A673 (cell line): ENCODE measurements at regions not wholly inside any gene's neighbourhood (a gene's known extent, or its start where the extent isn't known, plus 50 kb on each side); places are given as distances from the start of the nearest gene placed in this dataset.

Experiments used
- BruUV-seq: library from RNA; stranded (reverse); fragments of 400-500 nt; replicated peaks from 2 replicates; lab custom pipeline; 2021; lab: Mats Ljungman, UMichigan
- CTCF ChIA-PET: fragments of 300-600 bp; sonication (Branson Sonifier 250); formaldehyde crosslinking; loops from one replicate; lab custom pipeline; 2022; ENCODE audit warnings: antibody characterized with exemption; lab: Charles Lee
- POLR2A ChIA-PET: fragments of 300-600 bp; sonication (Branson Sonifier 250); formaldehyde crosslinking; loops from one replicate; lab custom pipeline; 2022; ENCODE audit warnings: antibody characterized with exemption; ENCODE audit not compliant: low non-redundant PET; lab: Charles Lee
- DNase-seq: peaks from one replicate; pipeline ENCODE4 v3.0.0-alpha.2; 2015; ENCODE audit warnings: low spot score
- H3K27ac ChIP-seq: fragments of 200-600 bp; sonication (generic); 2 replicates; pipeline ENCODE4 v1.5.1; 2016; ENCODE audit warnings: mixed run types, low read depth, mild to moderate bottlenecking, mixed read lengths, antibody characterized with exemption, low read length; ENCODE audit not compliant: poor library complexity, severe bottlenecking
- H3K27me3 ChIP-seq: fragments of 200-600 bp; sonication (generic); replicated peaks from 2 replicates; pipeline ENCODE4 v1.6.1; 2017; ENCODE audit warnings: mixed run types, low read depth, mild to moderate bottlenecking, mixed read lengths, antibody characterized with exemption, low read length; ENCODE audit not compliant: insufficient read depth, poor library complexity
- H3K36me3 ChIP-seq: fragments of 200-600 bp; sonication (generic); 2 replicates; pipeline ENCODE4 v1.6.1; 2016; ENCODE audit warnings: mixed run types, mild to moderate bottlenecking, mixed read lengths, antibody characterized with exemption, low read length; ENCODE audit not compliant: insufficient read depth, poor library complexity, severe bottlenecking
- H3K4me1 ChIP-seq: fragments of 200-600 bp; sonication (generic); 2 replicates; pipeline ENCODE4 v1.6.1; 2017; ENCODE audit warnings: mixed run types, mild to moderate bottlenecking, mixed read lengths, antibody characterized with exemption, low read length; ENCODE audit not compliant: insufficient read depth, poor library complexity, severe bottlenecking
- H3K4me3 ChIP-seq: fragments of 200-600 bp; sonication (generic); 2 replicates; pipeline ENCODE4 v1.5.1; 2016; ENCODE audit warnings: low read depth, mixed run types, mild to moderate bottlenecking, mixed read lengths, low read length; ENCODE audit not compliant: poor library complexity, severe bottlenecking
- H3K9me3 ChIP-seq: fragments of 200-600 bp; sonication (generic); 2 replicates; pipeline ENCODE4 v1.6.1; 2016; ENCODE audit warnings: mixed run types, low read depth, mild to moderate bottlenecking, mixed read lengths, antibody characterized with exemption, low read length; ENCODE audit not compliant: poor library complexity, severe bottlenecking
- CTCF ChIP-seq: fragments of 300-800, 200-600 bp; sonication (generic); conservative IDR thresholded peaks from 2 replicates; pipeline ENCODE4 v1.5.1; 2017; ENCODE audit warnings: low read depth, mild to moderate bottlenecking, antibody characterized with exemption, low read length, moderate library complexity, mixed read lengths
- EZH2 ChIP-seq: fragments of 200-600 bp; sonication (generic); IDR thresholded peaks from 2 replicates; pipeline ENCODE4 v1.6.1; 2017; ENCODE audit warnings: borderline replicate concordance, low read depth, mild to moderate bottlenecking, mixed read lengths, antibody characterized with exemption, low read length; ENCODE audit not compliant: poor library complexity, severe bottlenecking
- intact Hi-C: fragments of 100-400 bp; cut with micrococcal nuclease; formaldehyde crosslinking; loops from one replicate; pipeline ENCODE4 v1.10.0; 2022; ENCODE audit not compliant: unreplicated experiment

DNA sequence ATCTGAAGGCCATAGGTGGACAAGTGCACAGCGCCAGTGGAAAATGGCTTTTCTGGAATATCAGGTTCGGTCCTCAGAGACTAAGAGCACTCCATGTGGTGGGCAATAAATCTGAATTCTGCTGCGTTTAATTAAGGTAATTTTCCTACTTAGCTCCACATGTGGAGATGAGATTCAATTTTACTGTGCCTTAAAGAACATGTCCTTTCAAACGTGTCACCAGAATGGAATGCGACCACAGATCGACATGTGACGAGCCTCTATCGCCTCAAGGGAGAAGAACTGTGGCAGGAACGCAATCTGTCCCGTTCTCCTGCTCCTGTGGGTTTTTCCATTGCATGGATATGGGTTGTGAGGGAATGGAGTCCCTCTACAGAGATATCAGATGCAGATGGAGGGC is 205.3 kb upstream of the ZNF32 start:
- POLR2A ChIA-PET = no interaction called here
- TF ChIP-seq EZH2 = no peak
- TF ChIP-seq CTCF = no peak
- peaks cover 16% of the 10 kb centered on the region for H3K4me1 ChIP-seq
- peak; percentile 86 for DNase-seq
- no TSS peak for BruUV-seq
- intact Hi-C loops = no loop called here
- no peaks in the 10 kb centered on the region for H3K27me3 ChIP-seq
- no peak overlapping the region for H3K27ac ChIP-seq
- no peaks in the 10 kb centered on the region for H3K9me3 ChIP-seq
- CTCF ChIA-PET = no interaction called here
- H3K36me3 ChIP-seq = no peaks in the 10 kb centered on the region
- H3K4me3 ChIP-seq = no peak overlapping the region

DNA sequence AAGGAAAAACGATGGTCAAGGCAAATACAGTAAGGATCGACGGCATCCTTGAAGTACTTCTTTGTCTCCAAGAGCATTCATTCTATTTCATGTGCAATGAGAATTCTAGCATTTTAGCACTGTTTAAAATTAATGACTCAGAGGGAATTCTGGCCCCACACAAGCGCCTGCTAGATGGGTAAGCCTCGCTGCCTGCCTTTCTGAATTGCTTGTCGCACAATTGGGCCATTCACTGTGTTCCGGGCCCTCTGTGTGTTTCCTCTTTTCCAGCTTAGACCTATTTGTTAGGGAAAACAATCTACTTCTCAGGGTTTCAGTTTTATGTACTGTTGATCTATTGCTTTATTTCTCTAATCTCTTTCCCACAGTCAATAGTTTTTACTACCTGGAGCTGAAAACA is 204.7 kb upstream of the ZNF32 start:
- CTCF ChIA-PET = no interaction called here
- Histone ChIP-seq H3K9me3 (no peaks in the 10 kb centered on the region), H3K36me3 (no peaks in the 10 kb centered on the region), H3K27ac (no peak overlapping the region), H3K4me3 (no peak overlapping the region), H3K27me3 (no peaks in the 10 kb centered on the region), H3K4me1 (peaks cover 16% of the 10 kb centered on the region)
- POLR2A ChIA-PET = no interaction called here
- intact Hi-C loops = no loop called here
- no peak for DNase-seq
- TF ChIP-seq CTCF = no peak
- no peak for TF ChIP-seq EZH2
- BruUV-seq = no TSS peak

DNA sequence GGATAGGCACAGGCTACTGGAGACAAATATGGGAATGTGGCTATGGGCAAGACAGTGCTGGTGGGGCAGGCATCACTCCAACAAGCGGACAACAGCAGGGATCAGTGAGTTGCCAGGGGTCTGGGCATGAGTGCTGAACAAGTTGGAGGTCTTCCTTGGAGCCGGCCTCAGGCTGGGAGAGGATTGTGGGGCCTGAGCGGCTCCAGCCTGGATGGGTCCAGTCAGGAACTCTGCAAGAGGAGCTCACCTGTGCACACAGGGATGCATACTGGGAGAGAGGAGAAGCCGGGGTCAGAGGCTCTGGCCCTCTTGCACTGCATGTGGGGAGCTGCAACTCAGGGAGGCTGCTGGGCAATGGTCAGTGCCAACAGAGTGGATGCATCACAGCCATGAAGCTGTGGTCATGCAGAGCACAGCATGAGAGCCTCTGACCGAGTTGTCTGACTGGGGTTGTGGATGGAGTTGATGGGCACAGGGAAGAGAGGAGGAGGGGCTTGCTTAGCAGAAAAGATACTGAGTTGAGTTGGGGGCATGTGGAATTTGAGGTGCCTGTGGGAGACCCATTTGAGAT is 204.0 kb upstream of the ZNF32 start:
- no peaks in the 10 kb centered on the region for H3K9me3 ChIP-seq
- TF ChIP-seq CTCF (no peak), EZH2 (no peak)
- H3K4me1 ChIP-seq = peaks cover 16% of the 10 kb centered on the region
- H3K27me3 ChIP-seq = no peaks in the 10 kb centered on the region
- no peak overlapping the region for H3K27ac ChIP-seq
- intact Hi-C loops = no loop called here
- CTCF ChIA-PET = no interaction called here
- POLR2A ChIA-PET = no interaction called here
- no peaks in the 10 kb centered on the region for H3K36me3 ChIP-seq
- no peak overlapping the region for H3K4me3 ChIP-seq
- DNase-seq = no peak
- BruUV-seq = no TSS peak
